GM12878 (cell line): ENCODE measurements at regions not wholly inside any gene's neighbourhood (a gene's known extent, or its start where the extent isn't known, plus 50 kb on each side); places are given as distances from the start of the nearest gene placed in this dataset.

ENCODE experiments used
- ATAC-seq: fragments of 200-7000 bp; cut with Tn5 transposase; 3 replicates; pipeline ENCODE4 v1.9.1; 2020; ENCODE audit warnings: mild to moderate bottlenecking, moderate library complexity
- BruUV-seq: library from RNA; stranded (reverse); fragments of 400-500 nt; replicated peaks from 2 replicates; lab custom pipeline; 2021; lab: Mats Ljungman, UMichigan
- CTCF ChIA-PET: fragments of 300-600 bp; sonication (Branson Sonifier 250); formaldehyde crosslinking; extraction: SDS; loops from one replicate; lab custom pipeline; 2021; ENCODE audit warnings: inconsistent platforms; lab: Yijun Ruan, JAX
- POLR2A ChIA-PET: fragments of 350-600 bp; formaldehyde crosslinking; extraction: SDS; loops from one replicate; lab custom pipeline; 2021; ENCODE audit warnings: inconsistent platforms; lab: Charles Lee
- RAD21 ChIA-PET: fragments of 300-600 bp; sonication (Branson Sonifier 250); formaldehyde crosslinking; loops from one replicate; lab custom pipeline; 2023; ENCODE audit warnings: antibody characterized with exemption; ENCODE audit not compliant: unreplicated experiment; lab: Charles Lee
- SMC1A ChIA-PET: fragments of 300-600 bp; sonication (Branson Sonifier 250); formaldehyde crosslinking; loops from one replicate; lab custom pipeline; 2023; ENCODE audit not compliant: unreplicated experiment, uncharacterized antibody; lab: Charles Lee
- DNase-seq: peaks from one replicate; pipeline ENCODE4 v3.0.0-alpha.2; 2011; ENCODE audit warnings: low read depth, low spot score
- FAIRE-seq: peaks from 3 replicates; lab custom pipeline; 2011; peaks lifted over from hg19 to GRCh38; lab: Jason Lieb, UNC
- H2AFZ ChIP-seq: 2 replicates; pipeline ENCODE4 v1.6.0; 2011; ENCODE audit warnings: low read depth, low read length, control low read depth; ENCODE audit not compliant: control insufficient read depth
- H3K27ac ChIP-seq: 2 replicates; pipeline ENCODE4 v1.5.1; 2011; ENCODE audit warnings: control low read depth; ENCODE audit not compliant: control insufficient read depth, insufficient read depth
- H3K27me3 ChIP-seq, 2 experiments: replicated peaks in 1 of 2; 2 replicates each; pipeline versions ENCODE4 v1.6.0 to v1.6.1; 2011; ENCODE audit warnings: low read length in 1 of 2; ENCODE audit not compliant: control insufficient read depth in 2 of 2, insufficient read depth in 2 of 2
- H3K36me3 ChIP-seq, 2 experiments: 2 replicates each; pipeline ENCODE4 v1.5.1; 2011; ENCODE audit warnings: low read length in 1 of 2; ENCODE audit not compliant: control insufficient read depth in 2 of 2, insufficient read depth in 2 of 2
- H3K4me1 ChIP-seq: 2 replicates; pipeline ENCODE4 v1.6.1; 2011; ENCODE audit warnings: mild to moderate bottlenecking, low read length, moderate library complexity, mixed read lengths; ENCODE audit not compliant: control insufficient read depth, insufficient read depth
- H3K4me2 ChIP-seq: 2 replicates; pipeline ENCODE4 v1.6.0; 2011; ENCODE audit warnings: control low read depth; ENCODE audit not compliant: control insufficient read depth, insufficient read depth
- H3K4me3 ChIP-seq: fragments of 200-600 bp; sonication (generic); 2 replicates; pipeline ENCODE4 v1.5.1; 2016
- H3K79me2 ChIP-seq: 2 replicates; pipeline ENCODE4 v1.6.0; 2011; ENCODE audit warnings: low read length; ENCODE audit not compliant: control insufficient read depth, insufficient read depth
- H3K9ac ChIP-seq: 2 replicates; pipeline ENCODE4 v1.8.0; 2011; ENCODE audit warnings: low read length, control low read depth, mixed read lengths; ENCODE audit not compliant: control insufficient read depth, insufficient read depth
- H3K9me3 ChIP-seq: replicated peaks from 3 replicates; pipeline ENCODE4 v1.5.1; 2011; ENCODE audit warnings: mild to moderate bottlenecking, low read length; ENCODE audit not compliant: control insufficient read depth, insufficient read depth
- H4K20me1 ChIP-seq: 2 replicates; pipeline ENCODE4 v1.6.0; 2011; ENCODE audit not compliant: control insufficient read depth, insufficient read depth
- ATF3 ChIP-seq: IDR thresholded peaks from 2 replicates; pipeline ENCODE4 v1.6.1; 2011; ENCODE audit warnings: low read depth, mild to moderate bottlenecking, low read length, moderate library complexity, borderline replicate concordance; ENCODE audit errors: extremely low read depth
- BCL3 ChIP-seq: IDR thresholded peaks from 2 replicates; pipeline ENCODE4 v1.6.1; 2011; ENCODE audit warnings: borderline replicate concordance, low read depth, mild to moderate bottlenecking, moderate library complexity, low read length; ENCODE audit not compliant: insufficient read depth, poor library complexity, severe bottlenecking
- CHD2 ChIP-seq: IDR thresholded peaks from 2 replicates; pipeline ENCODE4 v1.6.1; 2011; ENCODE audit warnings: low read depth, low read length, improper control_type of control experiment, borderline replicate concordance
- CREM ChIP-seq: IDR thresholded peaks from 2 replicates; pipeline ENCODE4 v1.6.1; 2014; ENCODE audit warnings: antibody characterized with exemption, low read depth
- DPF2 ChIP-seq: fragments of 450-650 bp; IDR thresholded peaks from 2 replicates; pipeline ENCODE4 v1.6.1; 2017; ENCODE audit warnings: mild to moderate bottlenecking
- ESRRA ChIP-seq: IDR thresholded peaks from 2 replicates; pipeline ENCODE4 v1.6.1; 2012; ENCODE audit warnings: mild to moderate bottlenecking, low read length, improper control_type of control experiment
- FOXM1 ChIP-seq: IDR thresholded peaks from 2 replicates; pipeline ENCODE4 v1.6.1; 2012; ENCODE audit warnings: low read depth, mild to moderate bottlenecking, inconsistent platforms, low read length, moderate library complexity
- GABPA ChIP-seq: IDR thresholded peaks from 2 replicates; pipeline ENCODE4 v1.6.1; 2014; ENCODE audit warnings: antibody characterized with exemption, low read depth, mild to moderate bottlenecking, inconsistent platforms
- MAX ChIP-seq: IDR thresholded peaks from 2 replicates; pipeline ENCODE4 v1.6.1; 2012; ENCODE audit warnings: low read depth, low read length, improper control_type of control experiment
- MTA2 ChIP-seq: fragments of 450-650 bp; IDR thresholded peaks from 2 replicates; pipeline ENCODE4 v1.6.1; 2016; ENCODE audit warnings: low read depth, mild to moderate bottlenecking, moderate library complexity
- NBN ChIP-seq: fragments of 450-650 bp; IDR thresholded peaks from 2 replicates; pipeline ENCODE4 v1.6.1; 2016
- SIN3A ChIP-seq: IDR thresholded peaks from 2 replicates; pipeline ENCODE4 v1.6.1; 2012; ENCODE audit warnings: low read depth, low read length, improper control_type of control experiment
- SMAD1 ChIP-seq: fragments of 450-650 bp; IDR thresholded peaks from 2 replicates; pipeline ENCODE4 v1.6.1; 2018; ENCODE audit warnings: mild to moderate bottlenecking, low read depth; ENCODE audit not compliant: partially characterized antibody
- SREBF1 ChIP-seq: IDR thresholded peaks from 2 replicates; pipeline ENCODE4 v1.6.1; 2012; ENCODE audit warnings: mild to moderate bottlenecking, low read length
- STAT3 ChIP-seq: IDR thresholded peaks from 2 replicates; pipeline ENCODE4 v1.6.1; 2011; ENCODE audit warnings: low read depth, low read length, improper control_type of control experiment
- SUZ12 ChIP-seq: fragments of 200-600 bp; sonication (generic); IDR thresholded peaks from one replicate; pipeline ENCODE4 v1.6.1; 2018; ENCODE audit warnings: antibody characterized with exemption, mild to moderate bottlenecking; ENCODE audit not compliant: unreplicated experiment
- TAF1 ChIP-seq: IDR thresholded peaks from 2 replicates; pipeline ENCODE4 v1.6.1; 2011; ENCODE audit warnings: mild to moderate bottlenecking, low read depth, low read length, borderline replicate concordance
- USF1 ChIP-seq: IDR thresholded peaks from 2 replicates; pipeline ENCODE4 v1.6.1; 2011; ENCODE audit warnings: borderline replicate concordance, low read depth, mild to moderate bottlenecking, moderate library complexity, mixed read lengths, low read length; ENCODE audit not compliant: insufficient read depth; ENCODE audit errors: extremely low read length
- WGBS: methylation state at CpG from one replicate; pipeline ENCODE4 v1.1.6; 2016; ENCODE audit warnings: low lambda C conversion rate; ENCODE audit not compliant: insufficient replicate concordance, insufficient coverage; ENCODE audit errors: missing lambda C conversion rate; 5-methylcytosine and 5-hydroxymethylcytosine counted together
- in situ Hi-C: fragments of 300-500 bp; cut with MboI; formaldehyde crosslinking; loops from 9 replicates; pipeline ENCODE4 v1.14.3; 2018; ENCODE audit warnings: mixed read lengths
- intact Hi-C: fragments of 100-400 bp; cut with micrococcal nuclease; formaldehyde crosslinking; loops from one replicate; pipeline ENCODE4 v1.14.2; 2022; ENCODE audit not compliant: unreplicated experiment

- Histone ChIP-seq H2AFZ (no peak overlapping the region), H3K4me3 (no peak overlapping the region), H3K27ac (no peak overlapping the region), H3K9me3 (no peaks in the 10 kb centered on the region), H3K79me2 (no peaks in the 10 kb centered on the region), H3K4me1 (no peaks in the 10 kb centered on the region), H3K27me3 (no peaks in the 10 kb centered on the region), H3K4me2 (no peak overlapping the region), H3K9ac (no peak overlapping the region), H4K20me1 (no peaks in the 10 kb centered on the region), H3K36me3 (no peaks in the 10 kb centered on the region)
- POLR2A ChIA-PET: no interaction called here
- DNase-seq (no peak), FAIRE-seq (no peak), ATAC-seq (no peak)
- no TSS peak for BruUV-seq
- RAD21 ChIA-PET: no interaction called here
- SMC1A ChIA-PET: interaction anchor here (1.5 kb wide), 1 partner anchor 10 kb away, joined by 3 read pairs; no protein-coding TSS in a partner anchor
- in situ Hi-C loops: no loop called here
- 52% methylated on average over 5 of the region's 5 CpGs for WGBS
- CTCF ChIA-PET: interaction anchor here (1.0 to 2.1 kb wide), 3 partner anchors 15 to 117 kb away, joined by 4 to 10 read pairs (median 4); no protein-coding TSS in a partner anchor
- TF ChIP-seq ATF3: no peak
- no peak for TF ChIP-seq SREBF1
- TF ChIP-seq MTA2: no peak
- no peak for TF ChIP-seq GABPA
- TF ChIP-seq USF1: no peak
- no peak for TF ChIP-seq ESRRA
- TF ChIP-seq FOXM1: no peak
- TF ChIP-seq SIN3A: no peak
- no peak for TF ChIP-seq CREM
- no peak for TF ChIP-seq NBN
- TF ChIP-seq STAT3: no peak
- TF ChIP-seq SMAD1: no peak
- no peak for TF ChIP-seq TAF1
- no peak for TF ChIP-seq SUZ12
- TF ChIP-seq DPF2: no peak
- TF ChIP-seq BCL3: no peak
- TF ChIP-seq MAX: no peak
- no peak for TF ChIP-seq CHD2
- TF ChIP-seq, all 136 proteins: peak for 0
- intact Hi-C loops: no loop called here
These were observed 85.0 kb downstream of the MARCHF4 start for GRCh38 chr2:216287251-216287650.
